Amniotic stem cell (primary cell): ENCODE measurements at regions not wholly inside any gene's neighbourhood (a gene's known extent, or its start where the extent isn't known, plus 50 kb on each side); places are given as distances from the start of the nearest gene placed in this dataset.
"Not testable (repeated sequence)": the region's sequence is repeated elsewhere in the genome, so short reads cannot be mapped to it uniquely, and the experiment has no call there.

Experiments
- DNase-seq: peaks from one replicate; lab custom pipeline; 2025; lab: John Stamatoyannopoulos, UW

DNA sequence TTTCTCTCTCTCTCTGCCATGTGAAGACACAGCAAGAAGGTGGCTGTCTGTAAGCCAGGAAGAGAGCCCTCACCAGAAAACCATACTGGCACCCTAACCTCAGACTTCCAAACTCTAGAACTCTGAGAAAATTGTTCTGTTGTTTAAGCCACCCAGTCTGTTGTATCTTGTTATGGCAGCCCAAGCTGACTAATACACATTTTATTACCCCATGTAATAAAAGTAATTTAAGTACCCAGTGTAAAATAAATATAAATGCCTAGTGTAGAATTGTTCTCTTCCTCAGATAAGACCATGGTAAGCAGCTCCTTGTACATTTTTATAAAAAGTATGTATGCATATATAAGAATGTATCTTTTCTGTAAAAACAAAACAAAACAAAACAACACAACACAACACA, 119.7 kb downstream of the DTL start:
- no peak for DNase-seq

DNA sequence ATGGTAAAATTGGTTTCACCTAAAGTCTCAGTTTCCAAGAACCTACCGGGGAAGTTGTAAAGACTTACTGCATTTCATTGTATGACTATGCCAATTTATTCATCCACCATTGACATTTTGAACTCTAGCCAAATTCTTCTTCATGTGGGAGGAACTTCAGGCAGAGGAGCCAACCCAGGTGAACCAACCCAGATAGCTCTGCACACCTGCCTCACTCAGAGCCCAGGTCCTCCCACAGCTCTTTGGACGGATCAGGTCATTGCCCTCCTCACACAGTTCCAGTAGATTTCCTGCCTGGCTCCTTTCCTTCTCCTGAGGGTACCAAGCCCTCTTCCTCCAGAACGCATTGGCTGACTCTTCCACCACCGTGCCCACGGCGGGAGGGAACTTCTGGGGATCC, 121.7 kb downstream of the DTL start:
- no peak for DNase-seq

DNA sequence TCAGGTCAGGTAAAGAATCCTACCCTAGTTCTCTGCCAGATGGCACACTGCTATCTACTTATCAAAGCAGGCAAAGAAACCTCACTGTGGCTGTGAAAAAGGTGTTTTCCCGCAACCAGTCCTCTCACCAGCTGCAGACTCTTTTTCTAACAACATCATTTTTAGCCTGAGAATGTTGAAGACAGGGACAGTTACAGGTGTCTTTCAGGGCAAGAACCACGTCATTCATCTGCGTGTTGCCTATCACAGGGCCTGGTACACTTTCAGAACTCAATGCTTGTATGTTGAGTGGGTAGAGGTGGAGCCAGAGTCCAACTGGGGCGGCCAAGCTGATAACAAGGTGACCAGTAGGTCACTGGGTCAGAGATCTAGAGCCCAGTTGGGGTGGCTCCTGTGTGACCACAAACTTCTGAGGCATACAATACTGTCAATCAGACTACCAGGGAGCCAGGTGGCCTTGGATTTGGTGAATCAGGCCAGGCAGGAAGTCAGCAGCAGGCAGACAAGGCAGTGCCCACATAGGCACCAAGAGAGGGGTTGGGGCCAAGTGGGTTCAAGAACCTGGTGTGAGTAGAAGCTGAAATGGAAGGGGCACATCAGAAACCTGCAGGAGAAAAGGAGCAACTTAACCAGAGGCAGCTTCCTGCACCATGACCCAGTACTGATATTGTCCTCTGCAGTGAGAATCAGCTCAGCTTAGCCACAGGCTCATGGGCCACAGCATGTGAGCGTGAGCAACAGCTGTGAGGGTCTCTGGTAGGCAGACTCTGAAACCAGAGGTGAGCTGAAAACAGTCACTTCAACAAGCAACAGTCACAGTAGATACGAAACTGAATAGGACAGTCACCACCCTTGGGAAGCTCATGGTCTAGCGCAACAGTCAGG, 123.6 kb downstream of the DTL start:
- no peak for DNase-seq

DNA sequence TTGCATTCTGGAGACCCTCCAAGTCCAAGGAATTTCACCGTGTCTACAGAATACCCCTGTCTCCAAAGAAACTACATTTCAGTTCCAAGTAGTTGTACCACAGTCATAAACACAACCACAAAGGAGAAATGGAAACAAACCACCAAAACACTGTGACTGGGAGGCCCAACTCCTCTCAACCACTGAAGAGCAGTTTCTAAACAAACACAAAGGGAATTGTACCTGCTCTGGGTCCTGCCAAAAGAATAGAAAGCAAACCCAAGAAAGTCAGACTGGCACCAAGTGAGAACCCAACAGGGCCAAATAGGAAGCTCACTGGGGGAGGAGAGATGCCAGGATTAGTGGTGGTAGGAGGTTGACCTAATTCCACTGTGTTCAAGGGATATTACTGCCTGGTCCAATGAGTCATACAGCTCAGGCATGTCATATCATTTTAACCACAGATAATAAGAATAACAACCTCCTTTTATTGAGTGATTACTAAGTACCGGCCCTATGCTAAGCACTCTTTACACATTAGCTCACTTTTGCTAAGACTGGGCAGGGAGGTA, 123.9 kb upstream of the PPP2R5A start:
- DNase-seq, result no peak

DNA sequence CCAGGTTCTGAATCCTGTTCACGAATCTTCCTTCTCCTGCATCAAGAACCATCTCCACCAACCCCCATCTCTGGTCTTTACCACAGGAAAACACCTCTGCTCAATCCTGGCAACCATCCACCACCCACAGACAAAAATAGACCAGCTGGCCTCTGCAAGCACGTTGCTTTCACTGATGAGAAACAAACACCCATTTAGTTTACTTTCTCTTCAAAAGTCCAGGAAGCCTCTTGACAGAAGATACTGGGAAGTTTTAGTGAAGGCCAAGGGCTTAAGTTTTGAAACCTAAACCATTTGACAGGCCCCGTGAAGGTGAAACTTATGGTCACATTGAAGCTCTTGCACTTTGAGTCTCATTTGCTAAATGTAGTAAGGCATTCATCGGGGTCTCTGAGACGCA, 122.6 kb upstream of the PPP2R5A start:
- no peak for DNase-seq

DNA sequence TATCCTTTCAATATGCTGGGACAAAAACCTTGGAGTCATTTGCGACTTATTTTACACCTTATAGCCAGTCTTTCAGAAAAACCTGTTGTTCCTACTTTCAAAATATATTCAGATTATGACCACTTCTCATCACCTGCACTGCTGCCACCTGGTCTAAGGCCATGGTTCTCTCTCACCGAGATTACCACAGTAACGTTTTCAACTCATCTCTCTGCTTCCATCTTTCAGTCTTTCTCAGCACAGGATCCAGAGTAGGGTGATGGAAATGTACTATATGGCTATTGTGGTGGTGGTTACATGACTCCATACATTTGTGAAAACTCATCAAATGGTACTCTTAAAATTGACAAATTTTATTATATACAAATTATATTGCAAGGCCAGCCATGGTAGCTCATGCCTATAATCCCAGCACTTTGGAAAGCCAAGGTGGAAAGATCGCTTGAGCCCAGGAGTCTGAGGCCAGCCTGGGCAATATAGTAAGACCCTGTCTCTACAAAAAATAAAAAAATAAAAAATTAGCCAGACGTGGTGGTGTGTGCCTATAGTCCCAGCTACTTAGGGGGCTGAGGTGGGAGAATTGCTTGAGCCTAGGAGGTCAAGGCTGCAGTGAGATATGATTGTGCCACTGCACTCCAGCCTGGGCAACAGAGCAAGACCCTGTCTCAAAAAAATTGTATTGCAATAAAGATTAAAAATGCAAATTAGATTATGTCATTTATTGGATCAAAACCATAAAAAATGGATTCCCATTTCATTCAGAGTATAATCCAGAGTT, 120.9 kb upstream of the PPP2R5A start:
- no peak for DNase-seq

DNA sequence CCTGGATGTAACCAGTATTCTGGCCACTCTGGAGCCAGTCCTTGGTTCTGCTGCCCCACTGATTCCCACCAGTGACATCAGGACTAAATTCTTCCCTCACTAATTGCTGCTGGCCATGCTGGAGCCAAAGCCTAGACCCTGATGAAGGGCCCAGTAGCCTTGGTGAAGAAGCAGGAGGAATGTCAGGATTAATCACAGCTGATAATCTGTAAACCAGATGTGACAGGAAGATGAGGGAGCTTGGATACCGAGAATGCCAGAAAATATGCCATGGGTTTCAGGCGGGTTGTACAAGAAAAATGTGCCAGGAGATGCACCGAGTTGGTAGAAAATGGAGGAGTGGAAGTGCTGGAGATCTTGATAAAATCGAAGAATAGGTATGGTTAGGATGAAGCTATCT, 119.0 kb upstream of the PPP2R5A start:
- DNase-seq, result no peak

DNA sequence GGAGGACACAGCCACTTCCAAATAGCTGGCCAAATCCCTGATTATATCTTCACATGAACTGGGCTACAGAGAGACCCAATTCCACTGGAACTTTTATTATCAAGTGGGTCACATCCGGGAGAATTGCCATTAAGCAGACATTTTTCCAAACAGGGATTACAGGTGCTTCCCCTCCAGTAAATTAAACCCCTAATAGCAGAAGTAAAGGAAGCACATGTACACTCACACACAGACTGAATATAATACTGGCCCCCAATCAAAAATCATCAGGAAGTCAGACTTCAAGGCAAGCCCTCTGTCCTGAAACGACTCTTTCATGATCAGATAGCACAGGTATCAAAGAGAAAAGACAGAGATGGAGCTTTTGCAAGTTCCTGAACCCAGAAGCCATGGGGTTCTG, 118.6 kb upstream of the PPP2R5A start:
- no peak for DNase-seq

DNA sequence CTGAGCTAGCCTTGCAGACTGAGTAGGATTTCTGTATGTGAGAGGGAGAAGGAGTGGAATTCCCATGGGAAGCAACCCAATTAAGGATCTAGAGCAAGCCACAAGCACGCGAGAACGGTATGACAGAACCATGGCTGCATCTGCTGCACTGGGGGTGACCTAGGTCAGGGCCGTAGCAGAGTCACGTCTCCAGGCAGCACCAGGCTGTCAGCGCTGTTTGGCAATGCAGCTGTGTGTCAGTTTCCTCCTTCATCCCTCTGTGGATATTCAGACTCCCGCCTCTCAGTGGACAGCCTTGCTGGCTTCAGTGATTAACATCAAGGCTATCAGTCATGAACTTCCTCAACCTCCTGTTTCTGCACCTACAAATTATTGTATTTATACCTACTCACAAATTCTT, 118.1 kb upstream of the PPP2R5A start:
- no peak for DNase-seq

DNA sequence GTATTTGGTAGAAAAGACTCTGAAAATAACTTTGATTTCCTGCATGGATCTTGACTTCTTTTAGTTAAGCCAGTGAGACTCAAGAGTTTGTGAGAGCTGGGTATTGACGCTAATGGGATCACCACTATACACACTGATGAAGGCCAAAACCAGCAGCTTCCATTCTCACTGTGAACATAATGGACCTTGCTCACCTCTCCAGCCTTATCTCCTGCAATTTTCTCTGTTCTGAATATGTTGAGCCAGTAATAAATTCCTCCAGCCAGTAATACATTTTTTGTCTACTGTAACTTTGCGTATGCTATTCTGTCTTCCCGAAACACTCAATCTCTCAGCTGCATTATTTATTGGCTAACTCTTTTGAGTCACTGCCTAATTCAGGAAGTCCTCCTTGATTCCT, 111.6 kb upstream of the PPP2R5A start:
- no peak for DNase-seq

DNA sequence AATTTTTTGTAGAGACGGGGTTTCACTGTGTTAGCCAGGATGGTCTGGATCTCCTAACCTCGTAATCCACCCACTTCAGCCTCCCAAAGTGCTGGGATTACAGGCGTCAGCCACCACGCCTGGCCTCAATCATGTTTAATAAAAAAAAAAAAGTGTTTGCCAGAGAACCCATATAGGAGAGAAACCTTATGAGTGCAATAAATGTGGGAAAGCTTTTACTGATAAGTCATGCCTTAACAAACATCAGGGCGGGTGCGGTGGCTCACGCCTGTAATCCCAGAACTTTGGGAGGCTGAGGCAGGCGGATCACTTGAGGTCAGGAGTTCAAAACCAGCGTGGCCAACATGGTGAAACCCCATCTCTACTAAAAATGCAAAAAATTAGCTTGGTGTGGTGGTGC, 110.9 kb upstream of the PPP2R5A start:
- not testable (repeated sequence) for DNase-seq

DNA sequence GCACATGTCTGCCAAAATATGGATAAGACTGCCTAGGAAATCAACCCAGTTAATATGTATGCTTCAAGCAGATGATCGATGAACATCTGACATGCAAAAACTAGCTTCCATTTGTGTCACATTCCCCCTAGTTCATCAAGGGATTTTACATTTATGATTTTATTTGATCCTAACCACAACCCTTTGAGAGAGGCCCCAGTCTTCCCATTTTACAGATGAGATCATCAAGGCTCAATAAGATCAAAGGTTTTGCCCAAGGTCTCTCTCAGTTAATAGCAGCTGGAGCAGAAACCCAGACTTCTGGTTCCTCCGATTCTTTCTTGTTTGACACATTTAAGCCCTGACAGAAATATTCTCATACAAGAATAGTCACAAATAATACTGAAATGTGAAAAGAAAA, 107.7 kb upstream of the PPP2R5A start:
- DNase-seq, result no peak

DNA sequence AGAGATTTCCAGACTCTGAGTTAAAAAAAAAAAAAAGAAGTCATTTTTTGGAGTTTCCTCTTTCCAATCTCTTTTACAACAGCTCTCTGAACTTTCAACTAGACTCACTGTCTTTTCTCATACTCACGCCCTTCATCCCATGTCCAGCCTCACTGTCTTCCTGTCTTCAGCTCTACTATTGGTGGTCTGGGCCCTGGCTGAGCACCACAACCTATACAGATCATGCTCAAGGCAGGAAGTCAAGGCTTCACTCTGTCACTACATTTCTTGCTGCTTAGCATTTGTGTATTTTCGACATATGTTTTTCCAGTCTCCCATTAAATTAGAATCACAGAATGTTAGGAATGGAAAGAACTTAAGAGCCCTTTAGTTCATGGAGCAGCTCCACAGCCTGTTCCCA, 106.4 kb upstream of the PPP2R5A start:
- DNase-seq, result no peak

DNA sequence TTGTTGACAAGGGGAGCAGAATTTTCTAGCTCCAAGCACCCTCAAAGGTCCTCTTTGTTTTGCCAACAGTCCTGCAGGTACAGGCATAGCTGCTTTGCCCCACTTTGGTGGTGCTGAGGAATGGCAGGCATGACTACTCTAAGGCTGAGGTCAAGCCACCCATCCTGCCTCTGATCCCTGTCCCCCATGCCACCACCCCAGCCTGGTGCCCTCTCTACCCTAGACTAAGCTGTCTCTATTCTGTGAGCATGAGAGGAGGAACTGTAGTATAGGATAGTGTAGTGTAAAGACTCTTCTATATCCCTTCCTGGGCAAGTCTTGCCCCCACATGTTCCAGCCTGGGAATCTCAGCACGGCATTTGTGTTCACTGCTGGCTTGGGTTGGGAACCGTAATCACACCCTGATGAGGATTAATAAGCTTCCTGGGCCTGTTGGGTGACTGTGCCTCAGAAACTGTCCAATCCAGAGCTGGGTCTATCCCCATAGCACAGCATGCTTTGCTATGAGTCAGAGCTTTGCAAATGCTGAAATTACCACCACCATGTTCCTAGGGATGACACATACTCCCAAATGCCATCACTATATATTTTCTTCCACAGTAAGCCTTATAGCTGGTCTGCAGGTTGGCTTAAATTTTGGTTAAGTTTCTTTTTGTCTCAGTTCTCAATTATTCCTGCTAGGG, 105.7 kb upstream of the PPP2R5A start:
- DNase-seq, result peak; percentile 53

DNA sequence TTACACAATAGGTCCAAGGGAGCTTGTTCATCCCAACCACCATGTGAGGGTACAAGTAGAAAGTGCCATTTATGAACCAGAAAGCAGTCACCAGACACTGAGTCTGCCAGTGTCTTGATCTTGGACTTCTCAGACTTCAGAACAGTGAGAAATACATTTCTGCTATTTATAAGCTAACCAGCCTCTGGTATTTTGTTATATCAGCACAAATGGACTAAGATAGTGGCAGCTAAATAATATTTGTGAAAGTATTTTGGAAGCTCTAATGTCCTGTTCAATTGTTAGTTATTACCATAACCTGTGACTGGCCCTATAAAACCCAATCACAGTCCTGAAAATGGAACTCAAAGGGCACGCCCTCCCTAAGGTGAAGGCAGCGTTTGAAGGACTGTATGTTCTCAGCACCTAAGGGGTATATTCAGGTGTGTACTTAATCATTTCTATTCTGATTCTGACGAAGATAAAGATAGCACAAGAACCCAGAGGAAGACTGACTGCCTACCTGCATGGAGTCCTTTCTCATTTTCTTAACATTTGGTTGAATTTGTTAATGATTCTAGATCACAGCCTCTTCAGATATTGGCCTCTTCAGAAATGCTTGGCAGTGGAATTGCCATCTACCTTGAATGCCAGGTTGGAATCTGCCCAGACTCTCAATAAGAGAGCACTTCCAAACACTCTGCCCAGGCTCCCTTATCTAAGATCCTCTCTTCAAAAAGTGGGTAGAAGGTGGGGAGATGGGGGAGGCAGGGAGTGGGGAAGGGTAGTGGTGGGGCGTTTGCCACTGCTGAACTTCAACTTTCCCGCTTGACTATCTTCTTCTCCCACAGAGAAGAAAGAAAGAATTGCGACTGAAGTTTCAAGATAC, 104.0 kb upstream of the PPP2R5A start:
- DNase-seq, result no peak

DNA sequence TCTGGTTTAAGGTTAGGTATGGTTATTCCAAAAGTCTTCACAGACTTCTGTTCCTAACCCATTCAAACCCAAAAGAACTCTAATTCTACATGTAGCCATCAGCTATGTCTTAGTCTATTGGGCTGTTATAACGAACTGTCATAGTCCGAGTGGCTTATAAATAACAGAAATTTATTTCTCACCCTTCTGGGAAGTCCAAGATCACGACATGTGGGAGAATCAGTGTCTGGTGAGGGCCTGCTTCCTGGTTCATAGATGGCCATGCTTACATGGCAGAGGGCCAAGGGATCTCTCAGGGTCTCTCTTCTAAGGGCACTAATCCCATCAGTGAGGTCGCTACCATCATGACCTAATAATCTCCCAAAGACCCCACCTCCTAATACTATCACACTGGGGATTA, 103.0 kb upstream of the PPP2R5A start:
- no peak for DNase-seq

DNA sequence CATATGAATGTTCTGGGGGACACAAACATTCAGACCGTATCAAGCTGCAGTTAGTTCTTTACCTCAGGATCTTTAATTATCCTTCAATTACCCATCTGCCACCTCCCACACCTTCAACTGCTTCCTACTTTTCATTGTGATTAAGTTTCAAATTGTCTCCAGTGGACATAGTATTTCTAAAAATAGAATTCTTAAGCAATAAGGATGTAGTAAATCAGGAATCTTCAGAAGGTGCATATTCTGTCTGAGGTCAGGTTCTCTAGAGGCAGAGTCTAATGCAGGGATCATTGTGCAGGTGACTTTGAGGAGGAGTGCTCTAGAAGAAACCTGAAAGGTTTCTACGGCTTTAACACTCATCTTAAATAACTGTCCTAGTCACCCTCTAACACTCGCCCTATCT, 102.6 kb upstream of the PPP2R5A start:
- DNase-seq, result no peak

DNA sequence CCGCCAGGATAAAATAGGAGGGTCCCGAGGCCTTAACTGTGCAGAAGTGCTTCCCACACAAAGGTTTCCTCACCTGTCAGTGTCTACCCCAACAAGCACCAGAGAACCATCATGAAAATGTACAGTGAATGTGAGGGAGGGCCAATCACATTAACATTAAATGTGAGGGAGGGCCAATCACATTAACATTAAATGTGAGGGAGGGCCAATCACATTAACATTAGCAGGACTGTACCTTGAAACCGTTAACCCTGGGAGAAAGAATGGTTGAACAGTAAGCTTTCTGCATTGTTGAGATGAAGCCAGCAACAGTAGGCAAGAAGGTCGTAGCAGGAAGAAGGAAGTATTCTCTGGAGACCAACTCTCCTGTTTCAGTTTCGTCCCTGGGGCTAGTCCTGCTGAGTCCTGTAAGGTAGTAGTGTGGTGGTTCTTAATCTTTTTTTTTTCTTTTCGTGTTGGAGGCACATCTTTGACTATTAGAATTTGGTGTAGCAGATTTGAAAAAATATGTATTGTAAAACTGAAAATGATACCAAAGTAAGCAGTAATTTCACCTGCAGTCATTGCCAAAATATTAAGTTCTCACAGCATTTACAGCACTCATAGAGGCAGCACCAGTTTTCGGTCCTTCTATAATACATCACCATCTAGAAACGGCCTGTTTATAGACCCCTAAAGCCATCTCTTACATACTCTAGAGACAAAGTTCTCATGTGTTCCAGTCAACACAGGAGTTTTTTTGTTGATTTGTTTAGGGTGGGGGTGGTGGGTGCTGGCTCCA, 98.6 kb upstream of the PPP2R5A start:
- DNase-seq, result no peak

DNA sequence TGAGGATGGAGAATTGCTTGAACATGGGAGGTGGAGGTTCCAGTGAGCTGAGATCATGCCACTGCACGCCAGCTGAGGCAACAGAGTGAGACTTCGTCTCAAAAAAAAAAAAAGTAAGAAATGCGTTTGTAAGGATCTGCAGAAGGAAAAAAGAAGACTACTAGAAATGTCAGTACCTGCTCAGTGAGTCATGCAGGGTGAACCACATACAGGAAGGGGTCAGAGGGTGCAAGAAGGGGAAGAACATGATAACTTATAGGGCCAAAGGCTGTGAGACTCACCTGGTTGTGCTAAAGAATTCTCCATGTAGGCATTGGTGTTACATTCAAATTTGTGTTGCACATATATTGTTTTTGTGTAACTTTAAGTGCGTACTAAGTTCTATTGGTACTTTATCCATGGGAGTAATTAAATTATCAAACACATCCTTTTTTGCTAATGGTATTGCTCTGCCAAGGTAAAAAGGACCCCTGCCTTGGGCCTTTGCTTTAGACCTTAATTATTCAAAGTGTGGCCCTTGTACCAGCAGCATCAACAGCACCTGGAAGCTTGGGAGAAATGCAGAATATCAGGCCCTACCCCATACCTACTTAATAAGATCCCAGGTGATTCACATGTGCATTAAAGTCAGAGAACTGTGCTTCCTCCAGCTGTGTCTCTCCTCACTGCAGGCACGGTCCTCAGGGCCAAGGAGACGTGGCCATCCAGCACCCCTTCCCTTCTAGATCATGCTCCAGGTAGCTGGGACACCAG, 96.4 kb upstream of the PPP2R5A start:
- no peak for DNase-seq

DNA sequence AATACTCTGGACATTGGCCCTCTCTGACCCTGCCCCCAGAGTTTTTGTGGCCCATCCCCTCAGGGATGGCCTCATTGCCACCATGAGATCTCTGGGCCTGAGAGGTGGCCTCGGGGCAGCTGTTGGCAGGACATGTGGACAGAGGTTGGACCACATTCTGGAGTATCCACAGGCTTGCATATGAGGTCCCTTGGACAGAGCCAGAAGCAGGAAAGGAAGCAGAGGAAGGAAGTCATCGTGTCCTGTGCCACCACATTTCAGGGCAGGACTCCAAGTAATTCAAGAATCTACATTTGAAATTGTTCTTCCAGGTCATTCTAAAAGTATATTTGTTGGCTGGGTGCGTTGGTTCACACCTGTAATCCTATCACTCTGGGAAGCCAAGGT, 95.9 kb upstream of the PPP2R5A start:
- DNase-seq, result no peak
